ENCODE measurements at regions not wholly inside any gene's neighbourhood (a gene's known extent, or its start where the extent isn't known, plus 50 kb on each side); places are given as distances from the start of the nearest gene placed in this dataset.

- no peak for DNase-seq (ENCODE audit: low read depth in 1 of 2, low spot score in 1 of 2)
- H3K27ac ChIP-seq (replicated peaks) = no peak overlapping the region
- no peak overlapping the region for H3K4me3 ChIP-seq (replicated peaks; ENCODE audit: insufficient read depth, low read length)
- TF ChIP-seq GABPA (IDR thresholded peaks at IDR 0.05; ENCODE audit: low read depth) (no peak), POLR2AphosphoS5 (IDR thresholded peaks at IDR 0.05; ENCODE audit: low read depth) (no peak), SPI1 (IDR thresholded peaks at IDR 0.05; ENCODE audit: borderline replicate concordance, low read depth) (no peak), CTCF (IDR thresholded peaks at IDR 0.05; ENCODE audit: insufficient read depth, low read length) (no peak)
- peaks cover 4% of the 10 kb centered on the region for H3K27me3 ChIP-seq (ENCODE audit: insufficient read depth, poor library complexity, severe bottlenecking)
These were observed 109.8 kb upstream of the MVB12B start for GRCh38 chr9:126216826-126217225.

- Histone ChIP-seq H3K27ac (replicated peaks) (no peak overlapping the region), H3K27me3 (ENCODE audit: insufficient read depth, poor library complexity, severe bottlenecking) (peaks cover 8% of the 10 kb centered on the region), H3K4me3 (replicated peaks; ENCODE audit: insufficient read depth, low read length) (no peak overlapping the region)
- TF ChIP-seq SPI1 (IDR thresholded peaks at IDR 0.05; ENCODE audit: borderline replicate concordance, low read depth) = no peak
- no peak for TF ChIP-seq REST (IDR thresholded peaks at IDR 0.05; ENCODE audit: insufficient replicate concordance, low read depth)
- TF ChIP-seq GABPA (IDR thresholded peaks at IDR 0.05; ENCODE audit: low read depth) = no peak
- TF ChIP-seq POLR2AphosphoS5 (IDR thresholded peaks at IDR 0.05; ENCODE audit: low read depth) = no peak
- no peak for TF ChIP-seq CTCF (IDR thresholded peaks at IDR 0.05; ENCODE audit: insufficient read depth, low read length)
- DNase-seq (ENCODE audit: low read depth in 1 of 2, low spot score in 1 of 2) = no peak
These were observed 109.4 kb upstream of the MVB12B start for GRCh38 chr9:126217250-126217653.

- DNase-seq (ENCODE audit: low read depth in 1 of 2, low spot score in 1 of 2) = no peak
- H3K27ac ChIP-seq (replicated peaks) = no peak overlapping the region
- H3K27me3 ChIP-seq (ENCODE audit: insufficient read depth, poor library complexity, severe bottlenecking) = peaks cover 12% of the 10 kb centered on the region
- TF ChIP-seq REST (IDR thresholded peaks at IDR 0.05; ENCODE audit: insufficient replicate concordance, low read depth) (no peak), CTCF (IDR thresholded peaks at IDR 0.05; ENCODE audit: insufficient read depth, low read length) (no peak), GABPA (IDR thresholded peaks at IDR 0.05; ENCODE audit: low read depth) (no peak)
- no peak overlapping the region for H3K4me3 ChIP-seq (replicated peaks; ENCODE audit: insufficient read depth, low read length)
These were observed 108.8 kb upstream of the MVB12B start for GRCh38 chr9:126217797-126218196.

GRCh38 chr9:126218359-126219125 lies 108.1 kb upstream of the MVB12B start:
- no peak overlapping the region for H3K27ac ChIP-seq (replicated peaks)
- H3K27me3 ChIP-seq (ENCODE audit: insufficient read depth, poor library complexity, severe bottlenecking) = peaks cover 18% of the 10 kb centered on the region

More at GRCh38 chr9:126218359-126219125, 108.1 kb upstream of the MVB12B start:
- no peak overlapping the region for H3K4me3 ChIP-seq (replicated peaks; ENCODE audit: insufficient read depth, low read length)
- DNase-seq (ENCODE audit: low read depth in 1 of 2, low spot score in 1 of 2) = no peak
- TF ChIP-seq POLR2AphosphoS5 (IDR thresholded peaks at IDR 0.05; ENCODE audit: low read depth) (no peak), CTCF (IDR thresholded peaks at IDR 0.05; ENCODE audit: insufficient read depth, low read length) (no peak), SPI1 (IDR thresholded peaks at IDR 0.05; ENCODE audit: borderline replicate concordance, low read depth) (no peak), REST (IDR thresholded peaks at IDR 0.05; ENCODE audit: insufficient replicate concordance, low read depth) (no peak), GABPA (IDR thresholded peaks at IDR 0.05; ENCODE audit: low read depth) (no peak)

Measured in HL-60 (cell line).